HG02981 (cell line): ENCODE measurements at regions not wholly inside any gene's neighbourhood (a gene's known extent, or its start where the extent isn't known, plus 50 kb on each side); places are given as distances from the start of the nearest gene placed in this dataset.
"Not testable (repeated sequence)": the region's sequence is repeated elsewhere in the genome, so short reads cannot be mapped to it uniquely, and the experiment has no call there.

Source experiments
- ATAC-seq: cut with Tn5 transposase; IDR thresholded peaks from one replicate; pipeline ENCODE4 v1.9.1; 2021; ENCODE audit warnings: mild to moderate bottlenecking, moderate library complexity; ENCODE audit not compliant: unreplicated experiment

DNA sequence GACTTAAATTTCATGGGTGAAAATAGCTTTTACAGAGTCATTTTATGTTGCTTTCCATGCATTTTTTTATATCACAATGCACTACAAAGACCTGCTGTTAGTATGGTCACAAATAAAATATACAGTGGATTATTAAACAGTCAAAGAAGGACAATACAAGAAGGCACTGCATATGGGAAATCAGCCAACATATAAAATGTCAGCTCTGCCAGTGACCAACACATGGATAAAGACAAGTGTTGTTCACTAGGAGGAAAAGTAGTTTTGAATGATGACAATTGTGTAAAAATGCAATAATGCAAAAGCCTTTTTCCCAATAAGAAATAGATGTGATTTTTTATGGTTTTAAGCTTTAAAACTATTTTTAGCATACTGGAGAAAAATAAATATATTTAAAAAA lies 425.3 kb upstream of the CBLB start:
- ATAC-seq = no peak

DNA sequence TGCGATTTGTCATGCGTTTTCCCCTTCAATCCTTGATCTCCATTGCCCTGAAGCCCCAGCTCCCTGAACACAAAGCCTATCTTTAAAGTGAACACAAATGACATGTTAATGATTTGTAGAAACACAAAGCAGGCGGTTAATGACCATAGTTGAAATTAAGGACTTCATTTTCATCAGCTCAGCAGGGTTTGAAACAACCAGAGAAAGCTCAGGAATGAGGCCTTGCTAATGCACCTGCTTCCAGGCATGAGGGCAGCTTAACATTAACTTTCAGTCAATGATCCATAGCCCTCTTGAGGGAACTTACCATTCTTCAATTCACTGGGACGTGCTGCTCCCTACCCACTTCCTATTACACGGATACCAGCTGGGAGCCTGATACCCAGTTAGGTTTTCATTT lies 427.2 kb upstream of the CBLB start:
- no peak for ATAC-seq

DNA sequence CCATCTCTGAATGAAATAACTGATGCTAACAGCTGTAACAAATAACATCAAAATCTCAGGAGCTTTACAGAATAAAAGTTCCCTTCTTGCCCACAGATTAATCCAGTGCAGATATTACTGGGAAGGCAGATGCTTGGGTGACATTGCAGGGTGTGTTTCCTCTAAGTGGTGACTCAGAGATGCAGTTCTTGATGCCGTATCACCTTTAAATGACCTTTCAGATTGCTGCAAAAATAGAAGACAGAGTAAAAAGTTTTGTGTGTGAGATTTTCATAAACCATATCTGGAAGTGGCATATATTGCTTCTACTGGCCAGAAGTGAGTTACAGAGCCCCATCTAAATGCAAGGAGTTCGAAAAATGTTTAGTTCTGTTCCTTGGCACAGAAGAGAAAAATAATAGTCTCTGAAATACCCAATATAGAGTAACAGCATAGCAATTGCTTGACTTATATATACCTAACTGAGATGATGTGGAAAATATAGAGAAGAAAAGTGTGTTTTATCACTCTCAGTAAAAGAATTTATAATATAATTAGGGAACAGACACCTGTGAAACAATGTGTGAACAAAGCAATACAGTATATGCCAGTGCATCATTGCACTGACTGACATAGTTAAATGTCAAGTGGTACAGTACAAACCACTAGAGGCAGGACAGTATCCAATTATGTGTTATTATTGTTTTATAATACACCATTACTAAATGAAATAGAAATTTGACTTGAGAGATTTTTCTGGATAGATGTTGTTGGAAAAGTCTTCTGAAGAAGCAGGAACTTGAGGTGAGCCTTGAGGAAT lies 430.7 kb upstream of the CBLB start:
- peak; percentile 52 for ATAC-seq

DNA sequence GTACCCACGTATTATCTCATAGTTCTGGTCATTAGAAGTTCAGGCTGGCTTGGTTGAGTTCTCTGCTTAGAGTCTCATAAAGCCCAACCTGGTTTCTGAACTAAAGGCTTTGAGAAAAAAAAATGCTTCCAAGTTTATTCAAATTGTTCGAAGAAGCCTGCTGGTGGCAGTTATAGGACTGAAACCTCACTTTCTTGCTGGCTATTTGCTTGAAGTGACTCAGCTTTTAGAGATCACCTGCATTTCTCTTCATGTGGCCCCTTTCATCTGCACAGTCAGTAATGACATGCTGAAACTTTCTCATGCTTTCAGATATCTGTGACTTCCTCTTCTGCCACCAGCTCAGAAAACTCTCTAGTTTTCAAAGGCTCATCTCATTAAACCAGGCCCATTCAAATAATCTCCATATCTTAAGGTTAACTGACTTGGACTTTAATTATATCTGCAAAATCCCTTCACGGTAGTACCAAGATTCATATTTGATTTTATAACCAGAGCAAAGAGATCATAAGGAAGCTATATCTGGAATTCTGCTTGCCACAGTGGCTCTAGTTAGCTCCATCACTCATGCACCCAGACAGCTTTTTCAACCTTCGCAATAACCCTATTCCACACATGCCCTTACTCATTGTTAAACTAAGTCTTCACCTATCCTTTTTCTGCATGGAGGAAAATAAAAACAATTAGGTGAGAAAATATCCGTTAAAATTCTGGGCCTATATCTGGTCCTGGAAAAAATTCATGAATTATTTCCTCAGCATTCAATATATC lies 433.8 kb upstream of the CBLB start:
- peak; percentile 92 for ATAC-seq

DNA sequence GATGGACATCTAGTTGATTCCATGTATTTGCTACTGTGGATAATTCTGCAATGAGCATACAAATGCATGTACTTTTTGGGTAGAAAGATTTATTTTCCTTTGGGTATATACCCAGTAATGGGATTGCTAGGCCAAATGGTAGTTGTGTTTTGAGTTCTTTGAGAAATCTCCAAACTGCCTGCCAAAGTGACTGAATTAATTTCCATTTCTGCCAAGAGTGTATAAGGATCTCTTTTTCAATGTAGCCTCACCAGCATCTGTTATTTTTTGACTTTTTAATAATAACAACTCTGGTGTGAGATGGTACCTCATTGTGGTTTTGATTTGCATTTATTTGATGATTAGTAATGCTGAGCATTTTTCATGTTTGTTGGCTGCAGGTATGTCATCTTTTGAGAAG lies 435.0 kb upstream of the CBLB start:
- ATAC-seq = no peak

DNA sequence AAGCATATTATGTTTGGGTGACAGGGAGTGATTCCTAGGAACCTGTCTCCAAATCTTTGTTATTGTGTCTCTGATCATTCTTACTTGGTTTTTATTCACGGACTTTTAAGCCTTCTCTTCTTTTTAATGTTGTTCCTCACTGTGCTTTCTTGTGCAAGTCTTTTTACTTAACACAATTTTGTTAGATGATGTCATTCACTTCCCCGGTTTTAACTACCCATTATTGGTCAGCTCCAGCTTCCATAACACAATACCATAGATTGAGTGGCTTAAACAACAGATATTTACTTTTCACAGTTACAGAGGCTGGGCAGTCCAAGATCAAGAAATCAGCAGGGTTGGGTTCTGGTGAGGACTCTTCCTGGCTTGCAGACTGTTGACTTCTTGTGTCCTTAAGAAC lies 436.3 kb upstream of the CBLB start:
- no peak for ATAC-seq

DNA sequence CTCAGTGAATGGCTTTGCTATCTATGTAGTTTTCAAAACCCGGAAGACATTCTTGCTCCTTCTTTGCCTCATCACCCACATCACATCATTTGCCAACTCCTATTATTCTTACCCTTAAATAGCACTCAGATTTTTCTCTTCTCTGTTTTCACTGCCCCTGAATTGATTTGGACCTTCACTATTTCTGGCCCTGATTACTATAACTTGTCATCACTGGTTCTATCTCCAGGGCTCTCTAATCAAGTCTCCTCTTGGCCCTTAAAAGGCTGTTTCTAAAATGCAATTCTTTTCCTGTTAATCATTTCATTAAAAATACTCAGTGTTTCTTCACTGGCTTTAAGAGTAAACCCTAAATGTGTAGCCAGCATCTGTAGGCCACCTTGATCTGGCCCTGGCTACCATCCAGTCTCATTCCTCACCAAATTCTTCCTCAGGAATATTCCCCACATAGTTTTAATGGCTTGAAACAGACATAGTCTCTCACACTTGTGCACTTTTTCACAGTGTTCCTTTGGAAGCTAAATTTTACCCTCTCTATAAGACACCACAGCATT lies 437.1 kb upstream of the CBLB start:
- ATAC-seq = no peak

DNA sequence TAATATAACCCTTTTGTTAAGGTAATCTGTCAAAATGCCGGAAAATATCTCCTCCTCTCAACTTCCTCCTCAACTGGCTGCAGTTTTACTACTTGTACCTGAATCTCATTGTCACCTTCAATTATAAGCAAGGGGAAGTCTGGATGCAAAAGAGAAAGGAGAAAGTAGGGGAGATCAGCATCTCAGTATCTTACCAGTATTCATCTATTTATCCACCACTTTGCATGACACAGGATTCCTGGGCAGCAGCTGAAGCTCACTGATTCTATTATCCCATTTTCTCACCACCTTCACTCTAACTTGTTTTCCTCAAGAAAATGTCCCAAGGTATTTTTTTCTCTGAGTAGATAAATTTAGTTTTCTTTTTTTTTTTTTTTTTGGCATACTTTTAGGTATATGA lies 440.5 kb upstream of the CBLB start:
- ATAC-seq = no peak

DNA sequence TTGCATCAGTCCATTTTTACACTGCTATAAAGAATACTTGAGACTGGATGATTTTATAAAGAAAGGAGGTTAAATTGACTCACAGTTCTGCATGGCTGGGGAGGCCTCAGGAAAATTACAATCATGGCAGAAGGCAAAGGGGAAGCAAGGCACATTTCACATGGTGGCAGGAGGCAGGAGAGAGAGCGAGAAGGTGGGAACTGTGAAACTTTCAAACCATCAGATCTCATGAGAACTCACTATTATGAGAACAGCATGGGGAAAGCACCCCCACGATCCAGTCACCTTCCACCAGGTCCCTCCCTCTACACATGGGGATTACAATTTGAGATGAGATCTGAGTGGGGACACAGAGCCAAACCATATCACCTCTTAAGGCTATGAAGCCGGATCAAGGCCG lies 441.0 kb upstream of the CBLB start:
- ATAC-seq = not testable (repeated sequence)

DNA sequence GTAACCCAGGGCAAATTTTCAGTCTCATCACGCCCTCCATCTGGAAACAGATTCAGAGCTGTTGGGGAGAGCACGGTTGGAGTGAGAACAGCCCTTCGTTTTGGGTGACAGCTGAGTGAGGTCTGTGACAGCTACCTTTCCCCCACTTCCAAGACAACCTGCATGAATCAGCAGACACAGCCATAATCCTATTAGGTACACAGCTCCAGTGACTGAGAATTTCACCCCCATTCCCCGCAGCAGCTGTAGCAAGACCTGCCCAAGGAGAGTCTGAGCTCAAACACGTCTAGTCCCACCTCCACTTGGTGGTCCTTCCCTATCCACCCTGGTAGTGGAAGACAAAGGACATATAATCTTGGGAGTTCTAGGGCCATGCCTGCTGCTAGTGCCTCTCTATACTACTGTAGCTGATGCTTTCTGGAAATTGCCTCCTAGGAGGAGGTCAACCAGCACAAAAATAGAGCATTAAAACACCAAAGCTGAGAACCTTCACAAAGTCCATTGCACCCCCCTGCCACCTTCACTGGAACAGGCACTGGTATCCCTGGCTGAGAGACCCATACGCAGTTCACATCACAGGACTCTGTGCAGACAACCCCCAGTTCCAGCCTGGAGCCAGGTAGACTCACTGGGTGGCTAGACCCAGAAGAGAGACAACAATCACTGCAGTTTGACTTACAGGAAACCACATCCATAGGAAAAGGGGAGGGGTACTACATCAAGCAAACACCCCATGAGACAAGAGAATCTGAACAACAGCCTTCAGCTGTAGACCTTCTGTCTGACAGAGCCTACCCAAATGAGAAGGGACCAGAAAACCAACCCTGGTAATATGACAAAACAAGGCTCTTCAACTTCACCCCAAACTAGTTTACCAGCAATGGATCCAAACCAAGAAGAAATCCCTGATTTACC lies 448.6 kb upstream of the CBLB start:
- no peak for ATAC-seq

DNA sequence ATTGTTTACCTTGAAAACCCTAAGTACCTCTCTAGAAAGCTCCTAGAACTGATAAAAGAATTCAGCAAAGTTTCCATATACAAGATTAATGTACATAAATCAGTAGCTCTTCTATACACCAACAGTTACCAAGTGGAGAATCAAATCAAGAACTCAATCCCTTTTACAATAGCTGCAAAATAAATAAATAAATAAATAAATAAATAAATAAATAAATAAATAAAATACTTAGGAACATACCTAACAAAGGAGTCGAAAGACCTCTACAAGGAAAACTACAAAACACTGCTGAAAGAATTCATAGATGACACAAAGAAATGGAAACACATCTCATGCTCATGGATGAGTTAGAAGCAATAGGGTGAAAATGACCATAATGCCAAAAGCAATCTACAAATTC lies 452.6 kb upstream of the CBLB start:
- not testable (repeated sequence) for ATAC-seq

DNA sequence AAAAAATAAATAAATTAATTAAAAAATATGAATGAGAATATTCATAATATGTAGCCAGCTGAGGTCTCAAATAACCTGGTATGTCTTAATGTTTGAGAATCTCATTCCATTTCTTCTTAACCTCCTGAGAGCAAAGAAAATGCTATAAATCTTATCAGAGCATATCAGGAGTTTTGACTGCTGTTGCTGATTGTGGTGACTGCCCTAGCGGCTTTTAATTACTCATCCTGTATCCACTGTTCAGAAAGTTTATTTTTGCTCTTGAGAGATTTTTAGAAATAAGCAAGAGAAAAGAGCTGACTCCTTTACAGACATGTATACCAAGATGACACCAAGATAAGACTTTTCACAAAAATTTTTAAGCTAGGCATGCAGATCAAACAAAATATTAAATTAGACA lies 454.8 kb upstream of the CBLB start:
- no peak for ATAC-seq

DNA sequence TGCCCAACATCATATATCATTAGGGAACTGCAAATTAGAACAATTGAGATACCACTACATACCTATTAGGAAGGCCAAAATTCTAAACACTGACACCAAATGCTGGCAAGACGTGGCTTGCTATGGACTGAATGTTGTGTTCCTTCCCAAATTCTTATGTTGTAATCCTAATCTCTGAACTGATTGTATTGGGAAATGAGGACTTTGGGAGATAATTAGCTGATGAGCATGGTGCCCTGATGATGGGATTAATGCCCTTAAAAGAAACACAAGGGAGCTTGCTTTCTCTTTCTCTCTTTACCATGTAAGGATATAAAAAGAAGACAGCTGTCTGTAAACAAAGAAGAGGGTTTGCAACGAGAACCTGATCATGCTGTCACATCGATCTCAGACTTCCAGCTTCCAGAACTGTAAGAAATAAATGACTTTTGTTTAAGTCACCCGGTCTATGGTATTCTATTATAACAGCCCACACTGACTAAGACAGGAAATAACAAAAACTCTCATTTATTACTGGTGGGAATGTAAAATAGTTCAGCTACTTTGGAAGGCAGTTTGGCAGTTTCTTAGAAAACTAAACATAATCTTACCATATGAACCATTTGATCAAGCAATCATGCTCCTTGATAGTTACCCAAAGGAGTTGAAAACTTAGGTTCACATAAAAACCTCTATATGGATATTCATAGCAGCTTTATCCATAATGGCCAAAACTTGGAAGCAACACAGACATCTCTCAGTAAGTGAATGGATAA lies 458.3 kb upstream of the CBLB start:
- ATAC-seq = no peak

DNA sequence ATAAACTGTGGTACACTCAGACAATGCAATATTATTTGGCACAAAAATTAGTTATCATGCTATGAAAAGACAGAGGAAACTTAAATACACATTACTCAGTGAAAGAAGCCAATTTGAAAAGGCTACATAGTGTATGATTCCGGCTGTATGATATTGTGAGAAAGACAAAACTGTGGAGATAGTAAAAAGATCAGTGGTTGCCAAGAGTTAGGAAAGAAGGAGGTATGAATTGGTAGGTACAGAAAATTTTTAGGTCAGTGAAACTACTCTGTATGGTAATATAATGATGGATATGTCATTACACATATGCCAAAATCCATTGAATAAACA lies 458.8 kb upstream of the CBLB start:
- no peak for ATAC-seq

DNA sequence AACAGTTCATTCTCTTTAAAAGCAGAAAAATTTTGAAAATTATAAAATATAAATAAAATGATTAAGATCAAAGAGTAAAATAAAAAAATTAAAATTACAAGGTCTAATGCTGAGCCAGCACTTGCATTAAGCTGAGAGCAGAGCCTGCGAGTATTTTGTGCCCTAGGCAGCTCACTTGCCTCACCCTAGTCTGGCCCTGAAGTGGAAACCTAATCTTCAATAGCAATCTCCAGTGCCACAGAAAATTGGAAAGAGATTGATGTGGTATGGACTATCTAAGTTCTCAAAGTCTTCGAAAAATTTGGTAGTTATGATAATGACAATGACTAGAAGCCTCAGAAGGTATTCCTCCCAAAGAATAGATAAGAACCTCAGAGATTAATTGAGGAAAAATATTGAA lies 459.4 kb upstream of the CBLB start:
- ATAC-seq = no peak

DNA sequence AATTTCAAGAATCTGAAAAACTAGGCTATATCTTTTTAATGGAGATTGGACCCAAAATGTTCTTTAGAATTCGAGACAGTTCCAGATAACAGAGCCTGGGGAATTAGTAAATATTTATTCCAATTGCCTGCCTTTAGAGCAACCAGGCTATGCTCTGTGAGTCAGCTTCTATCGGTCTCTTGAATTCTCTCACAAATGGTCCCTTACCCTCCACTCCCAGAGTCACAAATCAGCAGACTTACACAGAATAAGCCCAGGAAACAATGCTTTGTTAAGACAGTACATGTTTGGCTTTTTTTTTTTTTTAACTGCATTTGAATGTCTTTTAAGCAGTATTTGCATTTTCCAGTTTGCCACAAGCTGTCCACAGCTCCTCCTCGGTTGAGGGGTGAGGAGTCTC lies 460.7 kb upstream of the CBLB start:
- ATAC-seq = no peak

DNA sequence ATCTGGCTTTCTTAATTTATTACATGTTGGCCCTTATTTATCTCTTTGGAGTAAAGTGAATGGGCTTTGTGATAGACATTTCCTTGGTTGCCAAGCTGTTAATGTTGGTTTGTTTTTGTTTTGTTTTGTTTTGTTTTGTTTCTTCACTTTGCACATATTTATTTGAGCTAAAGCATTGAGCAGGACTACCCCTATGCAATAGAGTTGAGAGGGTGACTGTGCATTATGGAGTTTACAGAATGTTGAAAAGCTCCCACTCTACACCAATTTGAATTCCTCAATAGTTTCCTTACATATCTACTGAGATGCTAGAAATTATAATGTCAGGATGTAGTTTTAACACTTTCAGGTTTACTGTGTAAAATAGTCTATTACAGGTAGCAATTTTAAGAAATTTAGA lies 462.8 kb upstream of the CBLB start:
- no peak for ATAC-seq

DNA sequence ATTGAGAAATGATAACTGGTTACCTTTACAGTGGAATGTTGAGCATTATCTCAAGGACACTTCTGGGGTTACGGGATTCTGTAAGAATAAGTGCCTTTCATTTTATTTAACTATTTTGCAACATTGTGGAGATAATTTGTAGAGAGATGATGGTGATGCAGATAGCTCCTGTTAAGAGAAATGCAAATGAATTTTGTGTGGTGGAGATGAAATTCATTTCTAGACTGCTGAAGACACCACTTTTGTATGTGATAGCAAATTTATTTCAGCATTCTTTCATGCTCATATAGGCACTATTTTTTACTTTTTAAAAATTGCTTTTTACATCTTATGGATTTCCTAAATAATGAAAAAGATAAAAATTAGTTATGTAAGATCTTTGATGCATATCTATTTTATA lies 463.3 kb upstream of the CBLB start:
- no peak for ATAC-seq

DNA sequence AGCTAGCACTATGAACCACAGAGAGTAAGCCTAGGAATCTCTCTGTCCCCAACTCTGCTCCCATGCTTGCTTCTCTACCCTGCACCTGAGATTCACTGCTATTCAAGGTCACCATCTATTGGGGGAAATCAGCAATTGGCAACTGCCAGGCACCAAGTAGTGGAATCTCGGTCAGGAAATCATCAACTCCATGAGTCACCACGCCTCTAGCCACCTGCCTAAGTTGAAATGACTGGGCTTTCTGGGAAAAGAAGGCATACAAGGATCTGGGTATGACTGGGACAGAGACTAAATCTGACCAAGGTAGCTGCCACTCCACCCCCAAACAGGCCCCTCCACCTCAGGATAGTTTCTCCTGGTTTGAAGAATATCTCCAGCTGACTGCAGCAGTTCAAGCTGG lies 464.1 kb upstream of the CBLB start:
- peak; percentile 50 for ATAC-seq

DNA sequence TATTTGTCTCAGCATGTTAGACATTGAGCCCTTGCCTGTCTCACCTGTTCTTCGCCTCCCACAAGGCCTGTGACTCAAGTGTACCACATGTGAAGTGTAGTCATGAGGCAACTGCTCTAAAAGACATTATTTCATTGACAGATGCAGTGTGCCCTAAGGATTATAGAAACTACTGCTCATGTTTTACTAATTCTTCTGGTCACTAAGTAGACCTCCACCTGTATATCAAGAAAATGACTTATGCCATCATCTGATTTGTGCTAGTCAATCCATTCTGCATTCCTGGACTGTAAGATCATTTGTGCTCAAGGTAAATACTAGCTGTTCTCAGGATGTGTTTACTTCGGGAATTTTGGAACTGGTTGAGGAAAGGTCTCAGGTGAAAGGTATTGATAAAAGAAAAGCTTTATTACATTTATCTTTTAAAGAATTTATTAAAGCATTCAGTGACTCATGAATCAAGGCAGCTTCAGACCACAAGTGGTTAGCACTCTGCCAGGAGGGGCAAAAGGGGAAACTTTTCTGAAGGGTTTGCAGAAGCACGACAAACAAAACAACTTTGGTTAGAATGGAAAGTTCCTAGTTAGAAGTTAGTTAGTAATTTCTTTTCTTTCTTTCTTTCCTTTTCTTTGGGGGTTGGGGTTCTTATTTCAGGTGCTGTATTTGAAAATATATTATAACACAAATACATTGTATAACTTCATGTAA lies 465.3 kb upstream of the CBLB start:
- peak; percentile 66 for ATAC-seq
